AG04450 (cell line): ENCODE measurements at regions not wholly inside any gene's neighbourhood (a gene's known extent, or its start where the extent isn't known, plus 50 kb on each side); places are given as distances from the start of the nearest gene placed in this dataset.
A peak's percentile ranks its signal among the peaks of the same experiment; 100 is the strongest.

Experiments
- CTCF ChIA-PET: fragments of 300-600, 350-600 bp; formaldehyde crosslinking; extraction: SDS; loops from one replicate; lab custom pipeline; 2022; ENCODE audit warnings: antibody characterized with exemption, inconsistent platforms; lab: Charles Lee
- POLR2A ChIA-PET: fragments of 350-600 bp; formaldehyde crosslinking; extraction: SDS; loops from one replicate; lab custom pipeline; 2021; ENCODE audit warnings: antibody characterized with exemption, inconsistent platforms; lab: Yijun Ruan, JAX
- DNase-seq: peaks from one replicate; pipeline ENCODE4 v3.0.0-alpha.2; 2011; ENCODE audit warnings: low read depth, low spot score
- H3K27ac ChIP-seq: one replicate; pipeline ENCODE4 v1.5.1; 2012; ENCODE audit warnings: low read depth, low read length, control low read depth
- H3K27me3 ChIP-seq: one replicate; pipeline ENCODE4 v1.6.0; 2012; ENCODE audit warnings: low read length; ENCODE audit not compliant: control insufficient read depth, insufficient read depth
- H3K4me3 ChIP-seq: 2 replicates; pipeline ENCODE4 v1.5.1; 2011; ENCODE audit warnings: mild to moderate bottlenecking, low read depth, low read length, control low read depth
- H3K9me3 ChIP-seq: 2 replicates; pipeline ENCODE4 v1.5.1; 2012; ENCODE audit warnings: low read length; ENCODE audit not compliant: control insufficient read depth, insufficient read depth
- TF ChIP-seq, protein P1 (sequence below): IDR thresholded peaks from 2 replicates; pipeline ENCODE4 v1.5.1; 2011; ENCODE audit warnings: low read depth, low read length, control low read depth, inconsistent platforms

- CTCF ChIA-PET, result no interaction called here
- POLR2A ChIA-PET, result no interaction called here
Measured at GRCh38 chr4:133972586-133972985, 229.0 kb downstream of the PABPC4L start.

DNA sequence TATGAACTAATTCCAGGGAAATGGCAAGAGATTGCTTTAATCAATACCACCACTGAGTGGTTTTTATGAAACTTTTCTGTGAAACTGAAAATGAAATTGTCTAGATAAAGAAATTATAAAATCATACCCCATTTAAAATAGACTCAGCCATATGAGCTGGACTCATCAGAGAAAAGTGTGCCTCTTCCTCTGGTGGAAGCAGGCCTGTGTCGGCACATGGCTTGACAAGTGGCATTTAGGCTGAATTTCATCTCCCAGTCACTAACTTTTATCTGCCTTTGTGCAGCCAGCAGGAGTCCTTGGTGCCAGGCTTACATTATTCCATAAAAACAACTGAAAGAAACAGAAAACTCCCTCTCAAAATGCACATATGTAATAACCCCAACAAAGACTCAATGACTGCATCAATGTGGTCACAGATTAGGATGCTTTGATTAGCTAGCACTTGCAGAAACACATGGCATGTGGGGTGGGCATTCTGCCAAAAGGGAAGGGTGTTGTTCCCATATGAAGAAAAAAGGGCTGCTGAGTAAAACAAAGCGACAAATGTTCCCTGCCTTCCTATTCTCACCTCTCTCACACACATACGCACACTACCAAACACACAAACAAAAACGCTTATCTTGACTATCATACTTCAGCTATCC, 232.3 kb downstream of the PABPC4L start:
- no peaks in the 10 kb centered on the region for H3K27me3 ChIP-seq
- no peaks in the 10 kb centered on the region for H3K9me3 ChIP-seq
- H3K27ac ChIP-seq, result no peak overlapping the region
- peak; percentile 1 for DNase-seq
- CTCF ChIA-PET, result interaction anchor here (0.9 kb wide), 1 partner anchor 9 kb away, joined by 3 read pairs; no protein-coding TSS in a partner anchor
- TF ChIP-seq, protein P1, sequence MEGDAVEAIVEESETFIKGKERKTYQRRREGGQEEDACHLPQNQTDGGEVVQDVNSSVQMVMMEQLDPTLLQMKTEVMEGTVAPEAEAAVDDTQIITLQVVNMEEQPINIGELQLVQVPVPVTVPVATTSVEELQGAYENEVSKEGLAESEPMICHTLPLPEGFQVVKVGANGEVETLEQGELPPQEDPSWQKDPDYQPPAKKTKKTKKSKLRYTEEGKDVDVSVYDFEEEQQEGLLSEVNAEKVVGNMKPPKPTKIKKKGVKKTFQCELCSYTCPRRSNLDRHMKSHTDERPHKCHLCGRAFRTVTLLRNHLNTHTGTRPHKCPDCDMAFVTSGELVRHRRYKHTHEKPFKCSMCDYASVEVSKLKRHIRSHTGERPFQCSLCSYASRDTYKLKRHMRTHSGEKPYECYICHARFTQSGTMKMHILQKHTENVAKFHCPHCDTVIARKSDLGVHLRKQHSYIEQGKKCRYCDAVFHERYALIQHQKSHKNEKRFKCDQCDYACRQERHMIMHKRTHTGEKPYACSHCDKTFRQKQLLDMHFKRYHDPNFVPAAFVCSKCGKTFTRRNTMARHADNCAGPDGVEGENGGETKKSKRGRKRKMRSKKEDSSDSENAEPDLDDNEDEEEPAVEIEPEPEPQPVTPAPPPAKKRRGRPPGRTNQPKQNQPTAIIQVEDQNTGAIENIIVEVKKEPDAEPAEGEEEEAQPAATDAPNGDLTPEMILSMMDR, result no peak
- no peak overlapping the region for H3K4me3 ChIP-seq
- POLR2A ChIA-PET, result no interaction called here

More at GRCh38 chr4:133972586-133972985, 229.0 kb downstream of the PABPC4L start:
- Histone ChIP-seq H3K27me3 (no peaks in the 10 kb centered on the region), H3K27ac (no peak overlapping the region), H3K9me3 (no peaks in the 10 kb centered on the region), H3K4me3 (no peak overlapping the region)
- TF ChIP-seq, protein P1, result no peak
- no peak for DNase-seq

DNA sequence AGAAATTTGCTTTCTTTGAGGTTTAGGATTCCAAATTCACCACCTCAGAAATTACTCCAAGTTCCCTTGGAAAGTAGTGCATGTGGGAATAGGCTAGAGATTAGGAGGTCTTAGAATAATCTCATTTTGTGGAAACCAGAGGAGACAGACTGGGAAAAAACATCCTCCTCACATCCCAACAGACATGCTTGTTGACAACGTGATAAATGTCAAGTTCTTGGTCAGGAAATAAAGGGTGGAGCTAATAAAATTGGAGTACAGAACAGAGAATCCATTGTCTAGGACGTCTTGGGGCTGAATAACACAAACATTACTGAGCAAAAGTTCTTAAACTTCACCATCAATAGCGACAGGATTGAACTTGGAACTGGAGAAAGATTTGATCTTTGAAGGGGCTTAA, 233.4 kb downstream of the PABPC4L start:
- no peak overlapping the region for H3K27ac ChIP-seq
- TF ChIP-seq, protein P1, result no peak
- POLR2A ChIA-PET, result no interaction called here
- DNase-seq, result no peak
- CTCF ChIA-PET, result no interaction called here
- no peaks in the 10 kb centered on the region for H3K27me3 ChIP-seq
- H3K9me3 ChIP-seq, result no peaks in the 10 kb centered on the region
- no peak overlapping the region for H3K4me3 ChIP-seq

DNA sequence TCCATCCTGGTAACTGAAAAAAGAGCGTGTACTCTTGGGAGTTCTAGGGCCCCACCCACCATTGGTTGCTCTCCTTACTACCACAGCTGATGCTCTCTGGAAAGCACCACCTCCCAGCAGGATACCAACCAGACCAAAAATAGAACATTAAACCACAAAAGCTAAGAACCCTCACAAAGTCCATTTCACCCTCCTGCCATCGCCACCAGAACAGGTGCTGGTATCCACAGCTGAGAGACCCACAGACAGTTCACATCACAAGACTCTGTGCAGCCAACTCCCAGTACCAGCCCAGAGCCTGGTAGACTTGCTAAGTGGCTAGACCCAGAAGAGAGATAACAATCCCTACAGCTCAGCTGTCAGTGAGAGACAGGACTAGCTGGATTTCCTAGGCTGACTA, 240.6 kb downstream of the PABPC4L start:
- Histone ChIP-seq H3K9me3 (no peaks in the 10 kb centered on the region), H3K27ac (no peak overlapping the region), H3K27me3 (no peaks in the 10 kb centered on the region), H3K4me3 (no peak overlapping the region)
- ChIA-PET CTCF (interaction anchor here (0.8 kb wide), 1 partner anchor 9 kb away, joined by 3 read pairs; no protein-coding TSS in a partner anchor), POLR2A (no interaction called here)
- DNase-seq, result no peak
- TF ChIP-seq, protein P1, result no peak

DNA sequence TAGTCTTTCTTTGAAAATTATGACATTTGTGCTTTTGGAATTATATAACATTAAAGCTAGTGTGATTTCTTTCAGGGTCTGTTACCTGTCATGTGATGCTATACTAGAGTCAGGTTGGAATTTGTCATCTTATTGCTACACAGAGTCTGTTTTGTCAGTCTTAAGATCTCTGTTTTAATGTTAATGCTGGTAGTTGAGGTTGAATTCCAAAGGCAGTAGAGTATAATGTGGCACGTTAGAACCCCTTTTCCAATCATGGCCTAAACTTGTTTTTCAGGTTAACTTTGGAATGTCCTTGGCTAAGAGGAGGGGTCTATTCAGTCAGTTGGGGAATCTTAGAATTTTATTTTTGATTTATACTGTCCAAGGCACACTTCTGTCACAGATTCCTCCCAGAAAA, 258.5 kb downstream of the PABPC4L start:
- ChIA-PET POLR2A (no interaction called here), CTCF (no interaction called here)
- Histone ChIP-seq H3K9me3 (no peaks in the 10 kb centered on the region; the same call in 1 of the 2 replicates), H3K27ac (no peak overlapping the region), H3K27me3 (no peaks in the 10 kb centered on the region), H3K4me3 (no peak overlapping the region)
- no peak for DNase-seq
- TF ChIP-seq, protein P1, result no peak
